H54 (cell line): ENCODE measurements at regions not wholly inside any gene's neighbourhood (a gene's known extent, or its start where the extent isn't known, plus 50 kb on each side); places are given as distances from the start of the nearest gene placed in this dataset.

Experiments used
- DNase-seq: peaks from one replicate; pipeline ENCODE4 v3.0.0; 2011; ENCODE audit warnings: low spot score, mixed read lengths; ENCODE audit not compliant: insufficient read length
- FAIRE-seq: peaks from 3 replicates; lab custom pipeline; 2011; peaks lifted over from hg19 to GRCh38; lab: Jason Lieb, UNC
- POLR2A ChIP-seq: IDR thresholded peaks from 2 replicates; pipeline ENCODE4 v1.6.1; 2011; ENCODE audit warnings: low read depth, mild to moderate bottlenecking, low read length

GRCh38 chr6:26220145-26220970 is 133.1 kb downstream of the HFE start:
- DNase-seq, result no peak
- no peak for FAIRE-seq
- no peak for TF ChIP-seq POLR2A

GRCh38 chr6:26221186-26221585 is 134.0 kb downstream of the HFE start:
- FAIRE-seq (no peak), DNase-seq (no peak)
- no peak for TF ChIP-seq POLR2A

- no peak for TF ChIP-seq POLR2A
- FAIRE-seq (peak; percentile 82), DNase-seq (no peak)
Observed at GRCh38 chr6:26222571-26222970, 135.3 kb downstream of the HFE start.

- no peak for FAIRE-seq
- no peak for TF ChIP-seq POLR2A
- DNase-seq, result no peak
Observed at GRCh38 chr6:26223228-26223627, 136.0 kb downstream of the HFE start.

GRCh38 chr6:26223650-26224546 is 136.7 kb downstream of the HFE start:
- FAIRE-seq, result peak; percentile 94
- DNase-seq, result peak; percentile 30
- TF ChIP-seq POLR2A, result no peak

DNA sequence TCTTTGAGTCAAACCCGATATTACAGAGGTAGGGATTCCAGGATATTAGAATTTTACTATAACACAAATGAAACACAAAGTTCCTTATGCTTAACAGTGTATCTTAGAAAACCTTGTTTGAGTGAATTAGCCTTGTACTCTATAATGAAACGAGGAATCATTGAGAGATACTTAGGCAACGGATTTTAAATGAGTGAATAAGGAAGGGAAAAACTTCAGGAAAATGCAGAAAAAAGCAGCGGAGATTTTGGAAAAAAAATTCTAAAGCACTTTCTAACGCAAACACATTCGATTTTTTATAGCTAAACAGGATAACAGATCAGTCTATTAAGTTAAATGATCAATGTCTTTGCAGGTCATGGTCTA is 137.3 kb downstream of the HFE start:
- DNase-seq, result no peak
- peak; percentile 23 for FAIRE-seq
- TF ChIP-seq POLR2A, result no peak

DNA sequence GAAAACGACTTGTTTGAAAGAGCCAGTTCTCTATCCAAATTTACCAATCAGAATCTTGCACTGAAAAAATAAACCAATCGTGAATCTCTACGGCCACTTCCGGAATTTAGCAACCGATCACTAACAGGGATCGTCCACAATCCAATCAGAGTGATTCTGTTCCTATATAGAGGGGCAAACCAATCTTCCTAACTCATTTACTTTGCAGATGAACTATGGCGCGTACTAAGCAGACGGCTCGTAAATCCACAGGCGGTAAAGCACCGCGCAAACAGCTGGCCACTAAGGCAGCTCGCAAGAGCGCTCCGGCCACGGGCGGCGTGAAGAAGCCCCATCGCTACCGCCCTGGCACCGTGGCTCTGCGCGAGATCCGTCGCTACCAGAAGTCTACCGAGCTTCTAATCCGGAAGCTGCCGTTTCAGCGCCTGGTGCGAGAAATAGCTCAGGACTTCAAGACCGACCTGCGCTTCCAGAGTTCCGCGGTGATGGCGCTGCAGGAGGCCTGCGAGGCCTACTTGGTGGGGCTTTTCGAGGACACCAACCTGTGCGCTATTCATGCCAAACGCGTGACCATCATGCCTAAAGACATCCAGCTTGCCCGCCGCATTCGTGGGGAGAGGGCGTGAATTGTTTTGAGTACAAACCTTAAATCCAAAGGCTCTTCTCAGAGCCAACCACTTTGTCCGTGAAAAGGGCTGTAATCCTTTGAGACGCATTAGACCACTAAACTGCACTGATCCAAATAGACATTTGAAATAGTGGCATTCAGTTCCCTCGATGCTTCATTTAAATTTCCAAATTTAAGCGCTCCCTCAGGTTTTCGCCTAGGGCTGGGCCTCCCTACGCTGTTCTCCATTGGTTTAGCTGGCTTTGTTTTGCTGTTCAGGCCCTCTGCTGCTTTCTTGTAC is 138.0 kb downstream of the HFE start:
- DNase-seq (no peak), FAIRE-seq (no peak)
- no peak for TF ChIP-seq POLR2A

DNA sequence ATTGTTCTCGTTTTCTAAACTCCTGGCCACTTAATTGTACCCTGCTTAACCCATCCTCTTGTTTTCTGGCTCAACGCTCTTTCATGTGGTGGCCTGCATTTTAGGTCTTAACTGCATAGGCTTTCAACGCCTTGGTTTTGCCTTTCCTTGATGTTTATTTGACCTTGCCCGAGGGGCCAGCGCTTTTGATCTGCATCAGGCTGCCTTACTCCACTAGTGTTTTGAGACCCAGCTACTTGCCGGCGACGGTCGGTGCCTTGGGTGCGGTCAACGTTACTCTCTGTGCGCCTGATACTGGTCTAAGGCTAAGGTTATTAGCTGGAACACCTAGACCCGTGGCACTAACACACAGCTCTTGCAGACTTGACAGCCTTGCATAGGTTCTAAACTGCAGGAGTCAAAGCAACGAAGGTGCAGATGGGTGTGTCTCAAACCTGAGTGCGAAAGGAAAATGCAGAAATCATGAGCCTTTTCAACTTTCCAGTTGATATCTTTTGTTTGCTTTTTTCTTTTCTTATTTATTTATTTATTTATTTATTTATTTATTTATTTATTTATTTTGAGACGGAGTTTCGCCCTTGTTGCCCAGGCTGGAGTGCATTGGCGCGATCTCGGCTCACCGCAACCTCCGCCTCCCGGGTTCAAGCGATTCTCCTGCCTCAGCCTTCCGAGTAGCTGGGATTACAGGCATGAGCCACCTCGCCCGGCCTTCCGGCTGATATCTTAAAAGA is 138.8 kb downstream of the HFE start:
- FAIRE-seq (no peak), DNase-seq (no peak)
- no peak for TF ChIP-seq POLR2A

GRCh38 chr6:26226579-26226967 is 138.4 kb upstream of the BTN3A2 start:
- FAIRE-seq (no peak), DNase-seq (no peak)
- TF ChIP-seq POLR2A, result no peak

- TF ChIP-seq POLR2A, result no peak
- no peak for FAIRE-seq
- DNase-seq, result no peak
Observed at GRCh38 chr6:26230351-26230750, 134.6 kb upstream of the BTN3A2 start.

GRCh38 chr6:26231006-26231587 is 133.9 kb upstream of the BTN3A2 start:
- FAIRE-seq, result no peak
- no peak for TF ChIP-seq POLR2A
- no peak for DNase-seq

DNA sequence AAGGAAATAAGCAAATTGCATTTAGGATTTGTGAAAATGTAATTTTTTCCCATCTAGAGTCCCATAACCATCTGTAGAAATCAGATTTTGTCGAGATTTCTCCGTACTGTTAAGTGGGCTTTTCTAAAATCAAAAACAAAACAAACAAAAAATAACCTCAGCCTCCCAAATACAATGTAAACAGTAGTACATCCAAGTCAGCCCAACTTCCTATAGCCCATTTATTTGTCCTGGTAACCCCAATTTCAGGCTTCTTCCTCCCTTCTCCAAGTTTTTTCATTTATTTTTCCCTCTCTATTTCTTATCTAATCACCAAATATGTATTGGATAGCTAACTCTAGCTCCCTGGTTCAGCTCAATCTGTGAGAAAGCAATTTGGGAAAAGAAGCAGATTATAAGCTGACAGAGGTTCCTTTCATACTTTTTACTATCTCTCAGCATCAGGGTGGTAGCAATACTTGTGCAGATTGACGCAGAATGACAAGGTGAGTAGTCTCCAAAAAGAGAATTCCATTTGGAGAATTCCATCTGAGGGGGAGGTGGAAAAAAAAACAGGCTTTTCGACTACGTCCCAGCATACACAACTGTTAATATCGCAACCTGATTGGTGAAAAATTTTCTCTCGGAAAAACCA is 132.6 kb upstream of the BTN3A2 start:
- FAIRE-seq, result no peak
- no peak for TF ChIP-seq POLR2A
- no peak for DNase-seq
